ENCODE measurements at regions not wholly inside any gene's neighbourhood (a gene's known extent, or its start where the extent isn't known, plus 50 kb on each side); places are given as distances from the start of the nearest gene placed in this dataset.

- intact Hi-C loops (cut with DNase I) = no loop called here
- ATAC-seq (no peak), FAIRE-seq (no peak), DNase-seq (no peak)
- H3K27me3 ChIP-seq = no peaks in the 10 kb centered on the region
- H3K4me3 ChIP-seq = no peak overlapping the region
- TF ChIP-seq, protein P1, sequence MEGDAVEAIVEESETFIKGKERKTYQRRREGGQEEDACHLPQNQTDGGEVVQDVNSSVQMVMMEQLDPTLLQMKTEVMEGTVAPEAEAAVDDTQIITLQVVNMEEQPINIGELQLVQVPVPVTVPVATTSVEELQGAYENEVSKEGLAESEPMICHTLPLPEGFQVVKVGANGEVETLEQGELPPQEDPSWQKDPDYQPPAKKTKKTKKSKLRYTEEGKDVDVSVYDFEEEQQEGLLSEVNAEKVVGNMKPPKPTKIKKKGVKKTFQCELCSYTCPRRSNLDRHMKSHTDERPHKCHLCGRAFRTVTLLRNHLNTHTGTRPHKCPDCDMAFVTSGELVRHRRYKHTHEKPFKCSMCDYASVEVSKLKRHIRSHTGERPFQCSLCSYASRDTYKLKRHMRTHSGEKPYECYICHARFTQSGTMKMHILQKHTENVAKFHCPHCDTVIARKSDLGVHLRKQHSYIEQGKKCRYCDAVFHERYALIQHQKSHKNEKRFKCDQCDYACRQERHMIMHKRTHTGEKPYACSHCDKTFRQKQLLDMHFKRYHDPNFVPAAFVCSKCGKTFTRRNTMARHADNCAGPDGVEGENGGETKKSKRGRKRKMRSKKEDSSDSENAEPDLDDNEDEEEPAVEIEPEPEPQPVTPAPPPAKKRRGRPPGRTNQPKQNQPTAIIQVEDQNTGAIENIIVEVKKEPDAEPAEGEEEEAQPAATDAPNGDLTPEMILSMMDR (IDR thresholded peaks at IDR 0.05) = no peak
- H3K4me1 ChIP-seq = no peaks in the 10 kb centered on the region
- no peak overlapping the region for H3K27ac ChIP-seq
- WGBS, 2 donors = 77 to 83% methylated on average over 2 of the region's 2 CpGs
- no peaks in the 10 kb centered on the region for H3K36me3 ChIP-seq
- no peaks in the 10 kb centered on the region for H3K9me3 ChIP-seq
These were observed 183.5 kb upstream of the CPHXL start for GRCh38 chr16:75909746-75910145.

- WGBS, 2 donors = 86 to 90% methylated on average over 3 of the region's 3 CpGs
These were observed 185.6 kb upstream of the CPHXL start for GRCh38 chr16:75911896-75912295.

GRCh38 chr16:75913958-75914357 is 187.7 kb upstream of the CPHXL start:
- H3K9me3 ChIP-seq = no peaks in the 10 kb centered on the region
- ATAC-seq (no peak), FAIRE-seq (no peak), DNase-seq (no peak)
- intact Hi-C loops (cut with DNase I) = no loop called here
- no peak overlapping the region for H3K4me3 ChIP-seq
- WGBS, 2 donors = 28 to 40% methylated on average over 1 of the region's 1 CpG
- H3K27ac ChIP-seq = no peak overlapping the region
- TF ChIP-seq, protein P1 (IDR thresholded peaks at IDR 0.05) = no peak
- H3K4me1 ChIP-seq = no peaks in the 10 kb centered on the region
- H3K27me3 ChIP-seq = no peaks in the 10 kb centered on the region
- no peaks in the 10 kb centered on the region for H3K36me3 ChIP-seq

More at GRCh38 chr16:75911896-75912295, 185.6 kb upstream of the CPHXL start:
- ATAC-seq = no peak
- intact Hi-C loops (cut with DNase I) = no loop called here
- H3K27ac ChIP-seq = no peak overlapping the region
- H3K4me3 ChIP-seq = no peak overlapping the region
- no peaks in the 10 kb centered on the region for H3K27me3 ChIP-seq
- H3K4me1 ChIP-seq = no peaks in the 10 kb centered on the region
- DNase-seq = no peak
- FAIRE-seq = no peak
- no peaks in the 10 kb centered on the region for H3K36me3 ChIP-seq
- TF ChIP-seq, protein P1 (IDR thresholded peaks at IDR 0.05) = no peak
- no peaks in the 10 kb centered on the region for H3K9me3 ChIP-seq

GRCh38 chr16:75916451-75916850 is 190.2 kb upstream of the CPHXL start:
- Histone ChIP-seq H3K36me3 (no peaks in the 10 kb centered on the region), H3K4me3 (no peak overlapping the region), H3K4me1 (peaks cover 0 to 6% (median 5%) of the 10 kb centered on the region in 3 donors), H3K9me3 (no peaks in the 10 kb centered on the region), H3K27me3 (no peaks in the 10 kb centered on the region), H3K27ac (no peak overlapping the region)
- FAIRE-seq = no peak
- intact Hi-C loops (cut with DNase I) = no loop called here
- WGBS, 2 donors = 95 to 96% methylated on average over 6 of the region's 6 CpGs
- DNase-seq = no peak
- no peak for ATAC-seq
- TF ChIP-seq, protein P1 (IDR thresholded peaks at IDR 0.05) = no peak

DNA sequence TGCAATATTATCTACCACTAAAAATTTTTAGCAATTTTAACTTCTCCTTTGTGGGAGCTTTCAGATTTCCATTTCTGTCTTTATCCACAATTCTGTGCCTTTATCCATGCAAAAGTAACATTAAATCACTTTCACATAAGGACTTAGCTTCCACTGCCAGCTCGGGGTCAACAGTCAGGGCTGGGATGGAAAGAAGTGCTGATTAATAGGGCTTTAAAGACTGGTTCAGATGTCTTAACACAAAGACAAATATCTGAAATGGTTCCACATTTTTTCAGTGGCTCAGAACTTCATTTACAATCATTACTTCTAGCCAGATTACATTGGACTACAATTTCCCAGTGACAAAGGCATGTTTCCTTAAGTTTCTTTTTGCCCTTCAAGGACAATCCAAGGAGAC is 191.8 kb upstream of the CPHXL start:
- intact Hi-C loops (cut with DNase I) = no loop called here
- DNase-seq (no peak), FAIRE-seq (no peak), ATAC-seq (no peak)
- no peaks in the 10 kb centered on the region for H3K27me3 ChIP-seq
- TF ChIP-seq, protein P1 (IDR thresholded peaks at IDR 0.05) = no peak
- no peak overlapping the region for H3K4me3 ChIP-seq
- peaks cover 0 to 9% (median 6%) of the 10 kb centered on the region in 3 donors for H3K4me1 ChIP-seq
- WGBS, 2 donors = 76 to 89% methylated on average over 1 of the region's 1 CpG
- H3K27ac ChIP-seq = no peak overlapping the region
- no peaks in the 10 kb centered on the region for H3K36me3 ChIP-seq
- H3K9me3 ChIP-seq = no peaks in the 10 kb centered on the region

Data from pancreas (tissue), 10 donors.